Calu3 (cell line): ENCODE measurements at regions not wholly inside any gene's neighbourhood (a gene's known extent, or its start where the extent isn't known, plus 50 kb on each side); places are given as distances from the start of the nearest gene placed in this dataset.

Source experiments
- BruUV-seq: library from RNA; stranded (reverse); fragments of 400-500 nt; replicated peaks from 2 replicates; lab custom pipeline; 2021; lab: Mats Ljungman, UMichigan
- CTCF ChIA-PET: fragments of 300-600 bp; sonication (Branson Sonifier 250); formaldehyde crosslinking; loops from one replicate; lab custom pipeline; 2022; ENCODE audit warnings: antibody characterized with exemption; lab: Charles Lee
- DNase-seq: peaks from one replicate; pipeline ENCODE4 v3.0.0; 2022
- H3K27ac Mint-ChIP-seq: one replicate; pipeline ENCODE4 v1.8.0; 2022; ENCODE audit warnings: mixed read lengths; ENCODE audit not compliant: unreplicated experiment
- H3K27me3 Mint-ChIP-seq: one replicate; pipeline ENCODE4 v1.8.0; 2022; ENCODE audit warnings: mixed read lengths; ENCODE audit not compliant: unreplicated experiment
- H3K36me3 Mint-ChIP-seq: one replicate; pipeline ENCODE4 v1.8.0; 2022; ENCODE audit warnings: mild to moderate bottlenecking, moderate library complexity, mixed read lengths; ENCODE audit not compliant: insufficient read depth, unreplicated experiment
- H3K4me1 Mint-ChIP-seq: one replicate; pipeline ENCODE4 v1.8.0; 2022; ENCODE audit warnings: mild to moderate bottlenecking, low read depth, mixed read lengths; ENCODE audit not compliant: unreplicated experiment
- H3K4me3 Mint-ChIP-seq: one replicate; pipeline ENCODE4 v1.8.0; 2022; ENCODE audit warnings: mild to moderate bottlenecking, low read depth, moderate library complexity, mixed read lengths; ENCODE audit not compliant: unreplicated experiment
- H3K9me3 Mint-ChIP-seq: one replicate; pipeline ENCODE4 v1.8.0; 2022; ENCODE audit warnings: low read depth, mixed read lengths; ENCODE audit not compliant: unreplicated experiment
- CTCF ChIP-seq: fragments of 200-600 bp; IDR thresholded peaks from one replicate; pipeline ENCODE4 v1.8.0; 2022; ENCODE audit warnings: antibody characterized with exemption; ENCODE audit not compliant: unreplicated experiment
- intact Hi-C: fragments of 100-400 bp; cut with micrococcal nuclease; formaldehyde crosslinking; loops from one replicate; pipeline ENCODE4 v1.10.0; 2022; ENCODE audit not compliant: unreplicated experiment

- peaks cover 29% of the 10 kb centered on the region for H3K4me1 Mint-ChIP-seq
- no peak overlapping the region for H3K4me3 Mint-ChIP-seq
- H3K36me3 Mint-ChIP-seq = no peaks in the 10 kb centered on the region
- no TSS peak for BruUV-seq
- intact Hi-C loops = no loop called here
- CTCF ChIA-PET = no interaction called here
- no peak for TF ChIP-seq CTCF
- H3K27me3 Mint-ChIP-seq = no peaks in the 10 kb centered on the region
- DNase-seq = no peak
- H3K27ac Mint-ChIP-seq = no peak overlapping the region
- H3K9me3 Mint-ChIP-seq = peaks cover 4% of the 10 kb centered on the region
Observed at GRCh38 chr21:41578083-41578482, 70.1 kb upstream of the TMPRSS2 start.

GRCh38 chr21:41576013-41576615, 68.2 kb upstream of the TMPRSS2 start:
- Mint-ChIP-seq H3K4me3 (no peak overlapping the region), H3K9me3 (peaks cover 4% of the 10 kb centered on the region), H3K4me1 (peaks cover 18% of the 10 kb centered on the region), H3K36me3 (no peaks in the 10 kb centered on the region), H3K27ac (no peak overlapping the region), H3K27me3 (no peaks in the 10 kb centered on the region)
- CTCF ChIA-PET = interaction anchor here (0.5 kb wide), 1 partner anchor 696 kb away, joined by 4 read pairs; no protein-coding TSS in a partner anchor
- TF ChIP-seq CTCF = no peak
- DNase-seq = no peak
- intact Hi-C loops = no loop called here
- no TSS peak for BruUV-seq

GRCh38 chr21:41573902-41574690, 66.1 kb upstream of the TMPRSS2 start:
- intact Hi-C loops = no loop called here
- no peak for DNase-seq
- CTCF ChIA-PET = no interaction called here
- H3K27ac Mint-ChIP-seq = no peak overlapping the region
- no peaks in the 10 kb centered on the region for H3K4me1 Mint-ChIP-seq
- H3K27me3 Mint-ChIP-seq = no peaks in the 10 kb centered on the region
- BruUV-seq = no TSS peak
- peaks cover 4% of the 10 kb centered on the region for H3K9me3 Mint-ChIP-seq
- H3K36me3 Mint-ChIP-seq = no peaks in the 10 kb centered on the region
- no peak overlapping the region for H3K4me3 Mint-ChIP-seq
- no peak for TF ChIP-seq CTCF

- no TSS peak for BruUV-seq
- H3K4me1 Mint-ChIP-seq = no peaks in the 10 kb centered on the region
- DNase-seq = no peak
- H3K36me3 Mint-ChIP-seq = no peaks in the 10 kb centered on the region
- intact Hi-C loops = no loop called here
- H3K4me3 Mint-ChIP-seq = no peak overlapping the region
- H3K9me3 Mint-ChIP-seq = no peaks in the 10 kb centered on the region
- CTCF ChIA-PET = no interaction called here
- no peak for TF ChIP-seq CTCF
- H3K27ac Mint-ChIP-seq = no peak overlapping the region
- H3K27me3 Mint-ChIP-seq = peaks cover 15% of the 10 kb centered on the region
Observed at GRCh38 chr21:41571938-41572510, 64.1 kb upstream of the TMPRSS2 start.
